MM.1S (cell line): ENCODE measurements at regions not wholly inside any gene's neighbourhood (a gene's known extent, or its start where the extent isn't known, plus 50 kb on each side); places are given as distances from the start of the nearest gene placed in this dataset.

Source experiments
- DNase-seq: peaks from one replicate; pipeline ENCODE4 v3.0.0-alpha.2; 2015
- H2AFZ ChIP-seq: fragments of 300-600 bp; sonication (generic); 2 replicates; pipeline ENCODE4 v1.6.0; 2016; ENCODE audit warnings: antibody characterized with exemption, low read length
- H3F3A ChIP-seq: fragments of 300-600 bp; sonication (generic); 2 replicates; pipeline ENCODE4 v1.6.1; 2016; ENCODE audit warnings: mild to moderate bottlenecking, antibody characterized with exemption, low read length, moderate library complexity, mixed read lengths; ENCODE audit not compliant: insufficient read depth
- H3K27ac ChIP-seq: fragments of 300-600 bp; sonication (generic); 2 replicates; pipeline ENCODE4 v1.5.1; 2016; ENCODE audit warnings: mild to moderate bottlenecking, low read length
- H3K27me3 ChIP-seq: fragments of 300-600 bp; sonication (generic); replicated peaks from 2 replicates; pipeline ENCODE4 v1.6.0; 2016; ENCODE audit warnings: low read length; ENCODE audit not compliant: insufficient read depth
- H3K36me3 ChIP-seq: fragments of 300-600 bp; sonication (generic); replicated peaks from 2 replicates; pipeline ENCODE4 v1.6.1; 2016; ENCODE audit warnings: mild to moderate bottlenecking, low read length, mixed read lengths; ENCODE audit not compliant: insufficient read depth
- H3K4me1 ChIP-seq: fragments of 300-600 bp; sonication (generic); 2 replicates; pipeline ENCODE4 v1.6.1; 2016; ENCODE audit warnings: low read length, mixed read lengths
- H3K4me2 ChIP-seq: fragments of 300-600 bp; sonication (generic); 2 replicates; pipeline ENCODE4 v1.6.0; 2016; ENCODE audit warnings: low read depth, low read length
- H3K4me3 ChIP-seq: fragments of 300-600 bp; sonication (generic); 2 replicates; pipeline ENCODE4 v1.5.1; 2016; ENCODE audit warnings: low read length, mixed read lengths
- H3K79me2 ChIP-seq: fragments of 300-600 bp; sonication (generic); 2 replicates; pipeline ENCODE4 v1.6.1; 2016; ENCODE audit warnings: mixed run types, low read length, mixed read lengths
- H3K9ac ChIP-seq: fragments of 300-600 bp; sonication (generic); 2 replicates; pipeline ENCODE4 v1.6.1; 2016; ENCODE audit warnings: low read length, mixed read lengths
- H3K9me2 ChIP-seq: fragments of 300-600 bp; sonication (generic); replicated peaks from 2 replicates; pipeline ENCODE4 v1.6.1; 2016; ENCODE audit warnings: mild to moderate bottlenecking, low read length, mixed read lengths; ENCODE audit not compliant: insufficient read depth
- H3K9me3 ChIP-seq: fragments of 300-600 bp; sonication (generic); replicated peaks from 2 replicates; pipeline ENCODE4 v1.6.1; 2016; ENCODE audit warnings: mild to moderate bottlenecking, low read length, mixed read lengths; ENCODE audit not compliant: insufficient read depth
- H4K20me1 ChIP-seq: fragments of 300-600 bp; sonication (generic); 2 replicates; pipeline ENCODE4 v1.6.1; 2016; ENCODE audit warnings: mild to moderate bottlenecking, low read length, moderate library complexity, mixed read lengths; ENCODE audit not compliant: insufficient read depth
- CTCF ChIP-seq: fragments of 300-600 bp; sonication (generic); IDR thresholded peaks from 2 replicates; pipeline ENCODE4 v1.5.1; 2016; ENCODE audit warnings: antibody characterized with exemption, low read length, mixed read lengths
- EZH2 ChIP-seq: fragments of 300-600 bp; sonication (generic); optimal IDR thresholded peaks from 2 replicates; pipeline ENCODE3; 2017; ENCODE audit warnings: low read depth, mild to moderate bottlenecking, antibody characterized with exemption, low read length, mixed read lengths
- EZH2phosphoT487 ChIP-seq: fragments of 300-600 bp; sonication (generic); IDR thresholded peaks from 2 replicates; pipeline ENCODE4 v1.6.1; 2018; ENCODE audit warnings: antibody characterized with exemption, low read length

GRCh38 chr20:37577981-37578380, 50.3 kb upstream of the BLCAP start:
- H3F3A ChIP-seq = no peaks in the 10 kb centered on the region

More at GRCh38 chr20:37577981-37578380, 50.3 kb upstream of the BLCAP start:
- no peak overlapping the region for H3K4me2 ChIP-seq
- DNase-seq = no peak
- no peaks in the 10 kb centered on the region for H3K36me3 ChIP-seq
- no peaks in the 10 kb centered on the region for H3K4me1 ChIP-seq
- H2AFZ ChIP-seq = no peak overlapping the region
- TF ChIP-seq CTCF (no peak), EZH2phosphoT487 (no peak), EZH2 (no peak)
- H3K27ac ChIP-seq = no peak overlapping the region
- H3K9me2 ChIP-seq = no peaks in the 10 kb centered on the region
- H3K9me3 ChIP-seq = no peaks in the 10 kb centered on the region
- H3K4me3 ChIP-seq = no peak overlapping the region
- H3K9ac ChIP-seq = no peak overlapping the region
- no peaks in the 10 kb centered on the region for H4K20me1 ChIP-seq
- no peaks in the 10 kb centered on the region for H3K79me2 ChIP-seq
- H3K27me3 ChIP-seq = no peaks in the 10 kb centered on the region
